ENCODE measurements at regions not wholly inside any gene's neighbourhood (a gene's known extent, or its start where the extent isn't known, plus 50 kb on each side); places are given as distances from the start of the nearest gene placed in this dataset.

DNA sequence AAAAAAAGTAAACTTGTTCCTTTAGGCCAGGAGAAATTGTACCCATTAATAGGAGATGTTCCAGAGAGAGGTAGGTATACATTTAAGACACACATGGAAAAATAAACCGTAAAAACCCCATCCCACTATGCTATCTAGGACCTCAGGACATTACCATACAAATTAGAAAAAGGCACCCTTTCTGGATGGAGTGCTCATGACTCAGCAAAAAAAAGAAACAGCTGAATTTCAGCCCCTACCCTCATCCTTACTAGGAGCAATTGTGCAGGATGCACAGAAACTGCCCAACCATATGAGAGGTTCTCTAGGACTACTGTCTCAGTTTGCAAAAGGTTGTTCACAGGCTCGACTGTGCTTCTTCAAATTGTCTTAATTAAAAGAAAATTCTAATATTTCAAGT lies 368.2 kb downstream of the HINT1 start:
- H3K4me1 ChIP-seq, result no peaks in the 10 kb centered on the region
- H3K27ac ChIP-seq, result no peak overlapping the region
- TF ChIP-seq POLR2A (IDR thresholded peaks at IDR 0.05), result no peak
- TF ChIP-seq, protein P1, sequence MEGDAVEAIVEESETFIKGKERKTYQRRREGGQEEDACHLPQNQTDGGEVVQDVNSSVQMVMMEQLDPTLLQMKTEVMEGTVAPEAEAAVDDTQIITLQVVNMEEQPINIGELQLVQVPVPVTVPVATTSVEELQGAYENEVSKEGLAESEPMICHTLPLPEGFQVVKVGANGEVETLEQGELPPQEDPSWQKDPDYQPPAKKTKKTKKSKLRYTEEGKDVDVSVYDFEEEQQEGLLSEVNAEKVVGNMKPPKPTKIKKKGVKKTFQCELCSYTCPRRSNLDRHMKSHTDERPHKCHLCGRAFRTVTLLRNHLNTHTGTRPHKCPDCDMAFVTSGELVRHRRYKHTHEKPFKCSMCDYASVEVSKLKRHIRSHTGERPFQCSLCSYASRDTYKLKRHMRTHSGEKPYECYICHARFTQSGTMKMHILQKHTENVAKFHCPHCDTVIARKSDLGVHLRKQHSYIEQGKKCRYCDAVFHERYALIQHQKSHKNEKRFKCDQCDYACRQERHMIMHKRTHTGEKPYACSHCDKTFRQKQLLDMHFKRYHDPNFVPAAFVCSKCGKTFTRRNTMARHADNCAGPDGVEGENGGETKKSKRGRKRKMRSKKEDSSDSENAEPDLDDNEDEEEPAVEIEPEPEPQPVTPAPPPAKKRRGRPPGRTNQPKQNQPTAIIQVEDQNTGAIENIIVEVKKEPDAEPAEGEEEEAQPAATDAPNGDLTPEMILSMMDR (IDR thresholded peaks at IDR 0.05), result no peak
- H3K27me3 ChIP-seq, result no peaks in the 10 kb centered on the region
- intact Hi-C loops (cut with DNase I; ENCODE audit: low total_unique reads), result no loop called here
- no peak for DNase-seq
- no peaks in the 10 kb centered on the region for H3K36me3 ChIP-seq
- H3K9me3 ChIP-seq, result no peaks in the 10 kb centered on the region
- no peak overlapping the region for H3K4me3 ChIP-seq

DNA sequence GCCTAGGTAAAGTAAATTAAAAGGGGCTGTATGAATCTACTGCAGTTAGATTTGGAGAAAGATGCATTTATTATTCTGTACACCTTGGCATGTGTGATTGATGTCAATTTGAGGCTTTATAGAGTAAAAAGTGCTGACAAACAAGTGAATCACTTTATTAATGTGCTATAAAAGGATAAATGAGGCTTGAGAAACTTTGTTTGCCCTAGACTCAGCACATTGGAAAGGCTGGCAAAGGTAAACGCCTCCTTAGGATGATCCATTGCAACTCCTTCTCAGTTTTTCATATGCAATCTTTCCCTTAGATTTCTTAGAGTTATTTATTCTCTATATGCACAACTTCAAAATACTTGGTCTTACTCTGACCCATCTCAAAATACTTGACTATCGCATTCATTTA lies 369.0 kb downstream of the HINT1 start:
- Histone ChIP-seq H3K4me3 (no peak overlapping the region), H3K27me3 (no peaks in the 10 kb centered on the region), H3K9me3 (no peaks in the 10 kb centered on the region), H3K36me3 (no peaks in the 10 kb centered on the region), H3K27ac (no peak overlapping the region), H3K4me1 (no peaks in the 10 kb centered on the region)
- intact Hi-C loops (cut with DNase I; ENCODE audit: low total_unique reads), result no loop called here
- TF ChIP-seq, protein P1 (IDR thresholded peaks at IDR 0.05), result no peak
- no peak for TF ChIP-seq POLR2A (IDR thresholded peaks at IDR 0.05)
- no peak for DNase-seq

DNA sequence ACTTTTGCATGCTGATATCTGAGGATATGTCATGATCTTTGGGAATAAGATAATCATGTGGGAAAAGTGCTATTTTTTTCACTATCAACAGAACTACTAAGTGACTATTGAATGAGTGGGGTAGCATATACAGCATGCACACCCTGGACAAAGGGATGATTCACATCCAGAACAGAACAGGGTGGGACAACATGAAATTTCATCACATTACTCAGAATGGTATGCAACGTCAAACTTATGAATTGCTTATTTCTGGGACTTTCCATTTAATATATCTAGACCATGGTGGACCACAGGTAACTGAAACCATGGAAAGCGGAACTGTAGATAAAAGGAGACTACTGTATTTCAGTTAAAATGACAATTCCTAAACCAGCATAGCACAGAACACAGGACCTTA lies 370.0 kb downstream of the HINT1 start:
- Histone ChIP-seq H3K27me3 (no peaks in the 10 kb centered on the region), H3K4me1 (no peaks in the 10 kb centered on the region), H3K9me3 (no peaks in the 10 kb centered on the region), H3K36me3 (no peaks in the 10 kb centered on the region), H3K4me3 (no peak overlapping the region), H3K27ac (no peak overlapping the region)
- TF ChIP-seq, protein P1 (IDR thresholded peaks at IDR 0.05), result no peak
- no peak for TF ChIP-seq POLR2A (IDR thresholded peaks at IDR 0.05)
- intact Hi-C loops (cut with DNase I; ENCODE audit: low total_unique reads), result no loop called here
- DNase-seq, result no peak

DNA sequence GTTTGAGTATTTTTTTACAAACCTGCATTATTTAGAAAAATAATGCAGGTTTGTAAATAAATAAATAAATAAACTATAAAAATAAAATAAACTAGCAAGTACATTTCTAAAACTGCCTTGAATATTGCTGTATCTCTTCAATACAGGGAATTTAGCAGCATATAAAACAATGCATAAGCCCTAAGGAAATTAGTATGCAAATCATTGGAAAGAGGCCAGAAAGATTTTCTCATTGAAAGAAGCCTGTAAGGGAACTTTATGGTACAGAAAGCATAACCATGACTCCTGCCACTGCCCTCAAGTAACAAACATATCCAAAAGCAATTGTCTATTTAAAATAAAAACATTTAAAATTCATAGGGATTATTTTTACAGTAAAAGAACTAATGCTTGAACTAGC lies 387.3 kb downstream of the HINT1 start:
- no peak for DNase-seq
- intact Hi-C loops (cut with DNase I; ENCODE audit: low total_unique reads), result no loop called here
- TF ChIP-seq POLR2A (IDR thresholded peaks at IDR 0.05), result no peak
- TF ChIP-seq, protein P1 (IDR thresholded peaks at IDR 0.05), result no peak

DNA sequence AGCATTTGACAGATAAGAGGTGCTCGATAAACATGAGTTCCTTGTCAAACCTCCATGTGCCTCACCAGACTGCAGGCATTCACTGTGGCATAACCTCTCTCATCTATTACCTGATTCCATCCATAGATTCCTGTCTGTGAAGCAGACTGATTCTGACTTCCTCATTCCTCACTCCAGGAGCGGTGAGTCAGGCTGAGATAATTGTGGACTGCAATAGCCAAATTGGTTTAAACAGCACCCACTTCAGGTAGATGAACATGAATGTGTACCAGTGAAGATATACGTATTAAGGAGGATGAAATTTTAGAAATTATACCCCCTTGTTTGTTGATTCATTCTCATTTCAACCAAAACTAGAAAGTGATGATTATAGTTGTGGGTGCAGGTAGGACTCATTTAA lies 391.2 kb downstream of the HINT1 start:
- Histone ChIP-seq H3K9me3 (no peaks in the 10 kb centered on the region), H3K4me1 (no peaks in the 10 kb centered on the region), H3K4me3 (no peak overlapping the region), H3K27ac (no peak overlapping the region), H3K36me3 (no peaks in the 10 kb centered on the region), H3K27me3 (no peaks in the 10 kb centered on the region)
- no peak for DNase-seq
- intact Hi-C loops (cut with DNase I; ENCODE audit: low total_unique reads), result no loop called here
- TF ChIP-seq, protein P1 (IDR thresholded peaks at IDR 0.05), result no peak
- TF ChIP-seq POLR2A (IDR thresholded peaks at IDR 0.05), result no peak

More for the DNA sequence above, 387.3 kb downstream of the HINT1 start:
- no peaks in the 10 kb centered on the region for H3K36me3 ChIP-seq
- H3K27me3 ChIP-seq, result no peaks in the 10 kb centered on the region
- H3K9me3 ChIP-seq, result no peaks in the 10 kb centered on the region
- no peak overlapping the region for H3K4me3 ChIP-seq
- H3K4me1 ChIP-seq, result no peaks in the 10 kb centered on the region
- no peak overlapping the region for H3K27ac ChIP-seq

Data from uterus (tissue), 3 donors.